Kidney glomerular epithelial cell (primary cell): ENCODE measurements at regions not wholly inside any gene's neighbourhood (a gene's known extent, or its start where the extent isn't known, plus 50 kb on each side); places are given as distances from the start of the nearest gene placed in this dataset.
A peak's percentile ranks its signal among the peaks of the same experiment; 100 is the strongest.
"Not testable (repeated sequence)": the region's sequence is repeated elsewhere in the genome, so short reads cannot be mapped to it uniquely, and the experiment has no call there.

ENCODE experiments used
- DNase-seq: peaks from one replicate; lab custom pipeline; 2025; lab: John Stamatoyannopoulos, UW

DNA sequence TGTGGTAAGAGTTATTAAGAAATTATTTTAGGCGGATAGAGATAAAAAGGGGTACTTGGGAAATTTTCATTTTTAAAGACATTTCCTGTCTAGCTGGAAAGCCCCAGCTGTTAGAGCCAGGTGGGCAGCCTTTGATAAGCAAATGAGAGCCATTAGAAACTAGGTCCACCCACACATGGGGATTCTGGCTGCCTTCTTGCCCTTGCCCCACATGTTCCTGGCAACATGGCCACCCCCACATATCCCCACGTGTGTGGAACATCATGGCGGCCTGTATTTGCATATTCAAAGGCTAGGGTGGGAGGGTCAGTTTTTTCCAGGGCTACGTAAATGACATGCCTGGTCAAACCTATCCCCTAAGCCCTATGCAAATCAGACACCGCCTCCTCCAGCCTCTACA lies 1382.1 kb downstream of the AACS start:
- DNase-seq = no peak

DNA sequence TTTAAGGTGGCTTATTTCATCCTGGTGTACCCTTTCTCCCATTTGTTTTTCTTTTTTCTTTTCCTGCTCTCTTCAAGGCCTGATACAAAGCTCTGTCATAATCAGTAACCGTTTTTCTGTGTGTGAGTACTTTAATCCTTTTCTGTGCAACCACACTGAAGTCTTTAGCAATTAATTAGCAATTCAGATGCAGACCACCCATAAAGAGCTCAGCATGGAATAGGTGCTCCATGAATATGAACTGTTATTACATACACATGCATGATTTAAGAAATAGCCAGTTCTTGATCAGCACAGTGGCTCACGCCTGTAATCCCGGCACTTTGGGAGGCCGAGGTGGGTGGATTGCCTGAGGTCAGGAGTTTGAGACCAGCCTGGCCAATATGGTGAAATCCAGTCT lies 1386.6 kb downstream of the AACS start:
- DNase-seq = no peak

DNA sequence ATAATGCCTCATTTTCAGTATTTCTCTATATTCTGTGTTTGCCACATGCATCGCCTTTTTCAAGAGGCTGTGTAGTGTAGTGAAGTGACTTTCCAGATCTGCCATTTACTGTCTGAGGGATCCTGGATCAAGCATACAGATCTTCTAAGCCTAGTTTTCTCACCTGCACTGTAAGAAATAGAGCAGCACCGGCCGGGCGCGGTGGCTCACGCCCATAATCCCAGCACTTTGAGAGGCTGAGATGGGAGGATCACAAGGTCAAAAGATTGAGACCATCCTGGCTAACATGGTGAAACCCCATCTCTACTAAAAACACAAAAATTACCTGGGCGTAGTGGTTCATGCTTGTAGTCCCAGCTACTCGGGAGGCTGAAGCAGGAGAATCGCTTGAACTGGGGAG lies 1387.5 kb downstream of the AACS start:
- not testable (repeated sequence) for DNase-seq

DNA sequence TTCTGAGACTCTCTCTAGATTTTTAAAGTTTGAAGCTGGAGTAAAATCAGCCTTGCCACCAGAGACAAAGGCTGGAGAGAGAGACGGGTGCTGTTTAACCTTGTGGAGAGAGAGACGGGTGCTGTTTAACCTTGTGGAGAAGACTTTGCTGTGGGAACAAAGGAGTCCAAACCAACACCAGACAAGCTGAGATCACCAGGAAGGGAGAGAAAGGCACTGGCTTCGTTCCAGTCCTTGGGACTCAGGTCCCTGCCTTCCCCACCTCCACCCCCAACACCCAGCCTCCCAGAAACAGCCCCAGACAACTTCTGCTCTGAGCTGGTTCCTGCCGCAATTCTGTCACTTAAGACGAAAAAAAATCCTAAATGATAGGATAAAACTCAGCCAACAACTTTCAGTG lies 1389.3 kb downstream of the AACS start:
- DNase-seq = no peak

DNA sequence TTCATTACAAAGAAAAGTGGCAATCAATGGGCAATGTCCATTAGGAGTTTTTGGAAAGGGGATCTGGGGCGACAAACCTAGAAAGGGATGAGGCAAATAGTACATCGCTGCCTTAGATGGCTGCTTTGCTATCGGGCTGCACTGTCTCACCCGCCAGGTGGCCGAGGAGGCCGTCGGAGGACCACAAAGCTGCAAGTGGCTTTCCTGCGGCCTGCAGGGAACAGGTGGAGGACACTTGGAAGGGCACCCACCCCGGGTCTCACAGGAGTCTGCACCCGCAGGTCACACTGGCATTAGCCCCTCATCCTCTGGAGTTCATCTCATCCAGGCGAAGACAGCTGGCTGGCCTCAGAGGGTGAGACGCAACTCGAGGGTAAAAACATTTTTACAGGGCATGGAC lies 1392.5 kb downstream of the AACS start:
- DNase-seq = no peak

DNA sequence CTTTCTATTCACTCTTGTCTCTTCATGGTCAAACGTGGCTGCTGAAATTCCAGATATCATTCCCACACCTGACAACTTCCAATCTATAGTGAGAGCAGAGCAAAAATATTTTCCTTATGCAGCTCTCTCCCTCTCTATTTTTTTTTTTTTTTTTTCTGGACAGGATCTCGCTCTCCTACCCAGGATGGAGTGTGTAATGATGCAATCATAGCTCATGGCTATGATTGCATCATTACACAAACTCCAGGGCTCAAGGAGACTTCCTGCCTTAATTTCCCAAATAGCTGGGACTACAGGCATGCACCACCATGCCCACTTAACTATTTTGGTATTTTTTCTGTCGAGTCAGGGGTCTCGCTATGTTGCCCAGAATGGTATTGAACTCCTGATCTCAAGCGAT lies 1398.9 kb downstream of the AACS start:
- no peak for DNase-seq

DNA sequence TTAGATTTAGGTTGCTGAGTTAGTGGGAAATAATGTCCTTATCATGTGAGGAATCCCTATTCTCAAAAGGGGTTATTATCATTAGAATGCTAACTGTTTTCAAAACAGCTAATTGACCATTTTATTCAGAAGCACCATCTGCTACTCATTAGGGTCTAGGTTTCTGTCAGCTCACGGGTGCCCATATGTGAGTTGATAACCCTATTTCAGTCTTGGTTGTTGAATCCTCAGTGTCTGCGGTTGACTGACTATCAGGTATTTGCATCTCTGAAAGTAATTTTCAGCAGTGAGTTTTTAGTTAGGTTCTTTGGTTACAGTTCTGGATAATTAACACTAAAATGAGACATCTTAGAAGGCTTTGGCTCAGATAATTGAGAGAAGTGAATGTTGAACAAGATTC lies 1404.0 kb downstream of the AACS start:
- DNase-seq = no peak

DNA sequence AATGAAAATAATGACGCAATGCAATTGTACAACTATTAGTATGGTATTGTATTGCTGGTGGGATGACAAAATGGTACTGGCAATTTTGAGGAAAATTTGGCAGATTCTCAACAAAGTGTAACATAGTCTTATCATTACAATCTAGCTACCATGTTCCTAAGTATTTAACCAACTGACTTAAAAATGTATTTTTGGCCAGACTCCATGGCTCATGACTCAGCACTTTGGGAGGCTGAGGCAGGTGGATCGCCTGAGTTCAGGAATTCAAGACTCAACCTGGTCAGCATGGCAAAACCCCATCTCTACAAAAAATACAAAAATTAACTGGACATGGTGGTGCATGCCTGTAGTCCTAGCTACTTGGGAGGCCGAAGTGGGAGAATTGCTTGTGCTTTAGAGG lies 1409.5 kb downstream of the AACS start:
- DNase-seq = no peak

DNA sequence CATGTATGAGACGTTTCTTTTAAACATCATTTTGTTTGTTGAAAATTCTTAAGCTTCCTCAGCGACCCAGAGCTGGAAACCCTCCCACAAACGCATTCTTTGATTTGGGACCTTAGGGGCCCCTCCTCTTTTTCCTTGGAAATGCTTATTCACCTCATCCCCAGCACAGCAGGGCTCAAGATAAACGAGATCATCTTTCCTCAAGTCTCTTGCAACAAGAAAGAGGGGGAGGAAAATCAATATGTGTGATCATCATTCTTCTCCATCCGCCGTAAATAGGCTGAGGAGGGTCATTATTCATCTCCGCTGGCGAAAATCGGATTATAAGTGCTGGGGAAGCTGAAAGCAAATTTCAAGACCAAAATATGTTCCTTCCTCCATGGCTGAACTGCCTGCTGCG lies 1415.2 kb downstream of the AACS start:
- DNase-seq = no peak

DNA sequence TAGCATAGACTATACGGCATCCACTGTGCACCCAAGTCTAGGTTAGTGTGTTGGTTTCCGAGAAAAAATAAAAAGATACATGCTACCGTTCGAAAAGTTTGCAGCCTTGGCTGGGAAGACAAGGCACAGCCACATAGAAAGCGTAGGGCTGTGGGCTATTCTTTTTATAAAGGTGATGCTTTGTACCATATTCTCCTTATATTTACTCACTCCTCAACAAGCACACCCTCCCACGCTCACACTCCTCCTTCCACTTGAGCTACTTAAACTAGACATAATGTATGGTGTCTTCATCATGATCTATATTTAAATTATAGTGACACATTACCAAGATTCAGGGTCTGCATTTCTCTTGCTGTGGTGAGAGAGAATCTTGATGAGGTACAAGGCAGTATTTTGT lies 1416.5 kb downstream of the AACS start:
- no peak for DNase-seq

DNA sequence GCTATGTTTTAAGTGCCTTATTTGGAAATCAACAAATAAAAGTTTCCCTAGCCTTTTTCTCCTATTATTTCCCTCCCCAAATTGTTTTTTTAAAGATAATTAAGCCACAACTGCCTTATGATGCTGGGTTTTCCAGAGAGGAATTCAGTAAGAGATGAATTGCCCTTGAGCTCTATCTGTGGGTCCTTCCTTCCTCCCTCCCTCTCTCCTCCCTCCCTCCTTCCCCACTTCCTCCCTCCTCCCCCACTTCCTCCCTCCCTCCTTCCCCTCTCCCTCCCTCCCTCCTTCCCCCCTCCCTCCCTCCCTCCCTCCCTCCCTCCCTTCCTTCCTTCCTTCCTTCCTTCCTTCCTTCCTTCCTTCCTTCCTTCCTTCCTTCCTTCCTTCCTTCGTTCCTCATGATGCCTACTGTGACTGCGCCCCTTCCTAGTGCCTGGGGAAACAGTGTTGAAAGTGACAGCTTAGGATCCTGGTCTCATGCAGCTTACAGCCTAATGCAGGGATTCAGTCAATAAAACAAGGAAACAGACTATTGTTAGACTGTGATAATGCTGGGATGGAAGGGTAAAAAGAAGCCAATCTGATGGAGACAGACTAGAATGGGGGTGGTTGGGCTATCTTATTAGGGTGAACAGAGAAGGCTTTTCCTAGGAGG lies 1417.1 kb downstream of the AACS start:
- DNase-seq = no peak

DNA sequence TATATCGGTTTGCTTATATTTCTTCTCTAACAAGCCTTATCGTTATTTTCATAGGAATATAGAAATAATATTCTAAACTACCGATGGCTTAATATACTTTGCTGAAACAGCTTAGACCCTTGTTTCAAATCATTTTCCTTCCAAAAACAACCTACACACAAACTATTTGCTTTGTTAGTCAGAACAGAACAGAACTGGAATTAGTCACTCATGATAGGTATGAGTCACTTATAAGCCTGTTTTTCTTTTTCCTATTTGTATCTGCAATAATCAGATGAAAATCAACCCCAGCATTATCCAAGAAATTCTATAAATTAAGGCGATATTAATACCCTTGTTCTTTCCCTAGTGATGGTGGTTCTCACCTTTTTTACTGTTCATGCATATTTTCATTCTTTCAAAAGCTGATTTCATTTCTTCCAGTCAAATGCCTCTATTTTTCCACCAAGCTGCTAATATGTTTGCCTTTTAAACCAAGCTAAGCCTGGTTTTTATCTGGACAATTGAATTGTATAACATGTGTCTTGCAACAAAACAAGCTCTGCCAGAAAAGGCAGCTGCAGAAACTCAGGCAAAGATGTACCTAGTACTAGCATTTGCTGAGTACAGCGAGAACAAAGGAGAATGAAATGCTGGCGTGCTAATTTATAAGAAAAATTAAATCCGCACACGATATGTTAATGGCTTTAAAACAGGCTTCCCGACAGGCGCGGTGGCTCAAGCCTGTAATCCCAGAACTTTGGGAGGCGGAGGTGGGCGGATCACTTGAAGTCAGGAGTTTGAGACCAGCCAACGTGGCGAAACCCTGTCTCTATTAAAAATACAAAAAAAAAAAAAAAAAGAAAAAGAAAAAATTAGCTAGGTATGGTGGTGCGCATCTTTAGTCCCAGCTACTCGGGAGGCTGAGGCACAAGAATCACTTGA lies 1418.2 kb downstream of the AACS start:
- peak; percentile 37 for DNase-seq

DNA sequence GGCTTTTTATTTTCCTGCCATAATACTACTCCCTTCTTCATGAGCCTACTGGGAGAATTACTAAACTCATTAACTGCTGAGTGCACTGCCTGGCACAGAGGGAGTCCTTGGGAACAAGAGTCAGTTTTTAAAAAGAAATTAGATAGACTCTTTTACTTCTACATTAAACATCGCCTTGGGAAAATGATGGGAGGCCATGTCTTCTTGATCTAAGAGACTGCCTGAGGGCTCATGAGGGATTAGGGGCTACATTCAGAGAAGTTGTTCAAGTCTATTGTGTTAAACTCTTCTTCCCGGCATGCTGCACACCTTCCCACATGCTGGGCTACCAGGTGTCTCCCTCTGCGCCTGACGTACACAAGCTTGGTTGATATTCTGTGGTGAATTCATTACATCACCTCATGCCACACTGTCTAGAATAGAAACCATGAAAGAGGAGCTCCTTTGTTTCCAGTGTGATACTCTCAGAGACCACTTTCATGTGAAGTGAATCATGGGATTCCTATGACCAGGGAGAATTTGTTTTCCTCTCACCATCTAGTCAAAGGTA lies 1422.3 kb downstream of the AACS start:
- DNase-seq = no peak

DNA sequence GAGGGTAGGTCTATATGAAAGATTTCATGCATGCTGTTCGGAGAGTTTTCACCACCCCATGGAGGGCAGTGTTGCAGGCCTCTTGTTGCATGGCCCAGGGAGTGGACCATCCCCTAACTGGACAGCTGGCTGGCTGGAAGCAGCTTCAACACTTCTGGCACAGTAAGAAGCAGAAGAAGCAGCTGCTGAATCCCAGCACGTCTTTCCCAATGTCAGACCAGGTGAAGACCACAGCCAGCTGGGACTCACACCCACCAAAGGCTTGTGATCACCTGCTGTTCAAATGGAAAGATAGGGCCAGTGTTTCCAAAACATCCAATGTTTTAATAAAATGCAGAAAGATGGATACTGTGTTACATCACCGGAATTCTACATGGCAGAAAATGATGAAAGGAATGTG lies 1423.6 kb downstream of the AACS start:
- DNase-seq = no peak

DNA sequence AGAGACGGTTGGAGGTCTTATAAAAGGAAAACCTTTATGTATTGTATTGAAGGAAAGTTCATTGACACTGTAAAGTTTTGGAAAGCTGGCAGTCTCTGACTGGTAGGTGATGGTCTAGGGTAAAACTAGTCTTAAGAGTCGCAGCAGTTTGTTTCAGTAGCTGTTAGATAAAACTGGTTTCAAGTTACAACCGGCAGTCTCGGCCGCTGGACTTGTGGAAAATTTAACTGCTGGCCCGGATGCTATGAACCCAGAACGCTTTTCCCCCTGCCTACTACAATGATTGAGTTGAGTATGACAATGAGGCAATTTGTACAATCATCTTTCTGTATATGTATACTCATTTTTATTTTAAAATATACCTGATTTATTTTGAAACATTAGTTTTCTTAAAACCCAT lies 1426.9 kb downstream of the AACS start:
- no peak for DNase-seq

DNA sequence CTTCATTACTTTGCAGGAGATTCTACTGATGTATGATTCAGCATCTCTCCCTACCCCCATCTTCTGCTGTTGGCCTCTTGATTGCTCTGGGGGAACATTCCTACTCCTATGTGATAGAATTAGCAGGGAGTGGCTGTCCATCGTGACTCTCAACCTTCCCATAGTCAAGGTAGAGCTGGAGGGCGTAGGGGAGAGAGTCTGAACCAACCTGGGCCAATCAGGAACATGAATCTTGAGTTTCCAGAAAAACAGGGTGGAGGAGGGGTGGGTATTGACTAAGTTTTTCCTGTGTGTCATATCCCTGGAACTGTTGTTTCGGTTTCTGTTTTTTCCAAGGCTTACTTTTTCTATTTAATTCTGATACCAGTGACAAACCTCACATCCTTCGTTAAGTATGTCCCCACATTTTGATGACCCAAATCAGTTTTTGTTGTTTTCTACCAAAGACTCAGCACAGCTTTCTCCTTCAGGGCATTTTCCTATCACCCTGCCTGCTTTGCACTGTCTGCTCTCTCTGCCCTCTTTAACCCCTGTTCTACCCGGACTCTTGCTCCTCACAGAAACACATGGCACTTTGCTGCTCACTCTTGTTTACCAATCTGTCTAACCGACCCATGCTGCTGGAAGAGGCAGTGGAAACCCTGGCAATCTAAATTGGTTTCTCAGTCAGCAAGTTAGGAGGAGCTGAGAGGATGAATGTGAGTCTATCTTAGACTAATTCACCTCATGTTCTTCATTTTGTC lies 1428.3 kb downstream of the AACS start:
- no peak for DNase-seq

DNA sequence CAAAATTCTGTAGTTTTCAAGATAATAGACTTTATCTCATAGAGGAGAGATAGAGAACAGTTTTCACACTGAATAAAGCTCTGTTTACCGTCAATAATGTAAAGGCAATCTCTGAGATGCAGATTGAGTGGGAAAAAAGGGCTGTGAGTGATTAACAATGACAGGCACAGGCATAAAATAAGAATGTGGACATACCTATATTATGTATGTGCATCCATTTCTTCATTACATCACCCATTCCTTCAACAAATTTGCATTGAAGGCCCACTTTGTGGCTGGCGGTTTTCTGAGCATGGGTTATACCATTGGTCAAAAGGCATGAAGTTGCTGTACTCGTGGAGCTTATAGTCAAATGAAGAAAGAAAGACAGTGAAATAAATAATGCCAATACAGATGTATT lies 1431.0 kb downstream of the AACS start:
- DNase-seq = no peak

DNA sequence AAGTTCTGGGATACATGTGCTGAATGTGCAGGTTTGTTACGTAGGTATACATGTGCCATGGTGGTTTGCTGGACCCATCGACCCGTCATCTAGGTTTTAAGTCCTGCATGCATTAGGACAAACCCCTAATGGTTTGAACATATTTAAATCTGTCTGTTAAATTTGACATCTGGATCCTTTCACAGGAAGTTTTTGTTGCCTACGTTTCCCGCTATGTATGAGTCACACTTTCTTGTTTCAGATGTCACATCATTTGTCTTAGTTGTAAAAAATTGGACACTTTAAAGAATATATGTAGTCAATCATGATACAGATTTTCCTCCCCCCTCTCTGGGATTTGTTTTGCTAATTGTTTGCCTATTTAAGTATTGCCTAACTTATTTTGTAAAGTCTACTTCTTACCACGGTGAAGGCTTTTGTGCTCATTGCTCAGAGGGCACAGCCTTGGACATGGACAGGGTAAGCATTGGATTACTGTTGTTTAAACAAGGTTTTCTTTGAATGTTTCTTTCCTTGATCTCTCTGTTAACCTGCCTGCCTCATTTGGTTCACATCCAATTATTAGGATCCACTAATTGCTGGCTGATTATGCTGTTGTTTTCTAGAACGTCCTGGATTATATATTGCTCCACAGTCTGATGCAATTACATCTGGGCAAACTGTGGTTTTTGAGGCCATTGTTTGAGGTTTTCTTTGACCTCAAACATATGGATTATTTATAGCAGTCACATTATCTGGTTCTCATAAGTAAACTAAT lies 1441.4 kb downstream of the AACS start:
- no peak for DNase-seq

DNA sequence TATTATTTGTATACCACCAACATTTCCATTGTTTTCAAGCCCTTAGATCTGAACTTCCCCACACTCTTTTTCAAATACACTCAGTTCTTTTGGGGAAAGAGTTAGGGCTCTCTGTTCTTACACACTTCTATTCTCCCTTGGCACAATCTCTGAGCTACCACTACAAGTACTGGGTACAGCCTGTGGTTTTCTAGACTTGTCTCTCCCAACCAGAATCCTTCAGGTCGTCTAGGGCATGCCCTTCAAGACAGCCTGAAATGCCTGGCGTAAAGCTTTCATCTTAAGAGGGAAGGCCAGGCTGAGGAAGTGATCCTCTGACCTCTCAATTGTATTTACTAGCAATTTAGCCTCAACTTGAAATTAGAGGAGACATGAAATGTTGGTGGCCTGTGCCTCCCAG lies 1442.0 kb downstream of the AACS start:
- DNase-seq = no peak

DNA sequence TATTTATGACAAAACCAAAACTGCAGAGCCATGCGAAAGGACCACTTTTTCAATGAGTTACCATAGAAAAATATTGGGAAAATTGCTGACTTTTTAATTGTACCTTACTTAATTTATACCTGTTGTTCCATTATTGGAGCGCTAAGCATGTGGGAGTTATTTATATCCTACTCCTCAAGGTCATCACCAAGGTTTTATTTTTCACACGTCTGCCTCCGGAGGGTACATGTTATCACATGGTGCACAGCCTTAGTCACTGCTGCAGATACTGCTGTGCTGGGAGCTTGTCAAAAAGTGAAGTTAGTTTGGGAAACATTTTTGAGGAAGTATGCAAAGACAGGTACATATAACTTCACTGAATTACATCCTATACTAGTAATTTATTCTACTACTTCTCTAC lies 1444.3 kb downstream of the AACS start:
- no peak for DNase-seq

DNA sequence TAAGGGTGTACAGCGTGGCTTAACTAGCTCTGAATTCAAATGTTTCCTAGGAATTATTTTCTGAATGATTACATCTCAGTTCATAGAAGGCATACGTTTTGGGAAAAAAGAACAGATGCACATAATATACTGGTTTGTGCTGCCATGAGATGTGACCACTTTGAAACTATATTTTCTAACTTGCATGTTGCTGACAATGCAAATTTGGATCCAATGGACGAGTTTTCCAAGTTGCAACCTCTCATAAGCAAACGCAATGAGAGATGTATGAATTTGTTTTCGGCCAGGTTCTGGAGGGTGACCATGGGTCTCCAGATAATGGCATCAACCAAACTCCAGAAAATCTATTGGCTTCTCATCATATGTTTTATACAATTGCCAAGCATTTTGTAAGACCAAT lies 1445.4 kb downstream of the AACS start:
- DNase-seq = no peak
